ENCODE measurements at regions not wholly inside any gene's neighbourhood (a gene's known extent, or its start where the extent isn't known, plus 50 kb on each side); places are given as distances from the start of the nearest gene placed in this dataset.
"Not testable (repeated sequence)": the region's sequence is repeated elsewhere in the genome, so short reads cannot be mapped to it uniquely, and the experiment has no call there.

- no peaks in the 10 kb centered on the region for H3K27me3 ChIP-seq
- no peak for TF ChIP-seq CTCF (IDR thresholded peaks at IDR 0.05)
- no peak overlapping the region for H3K4me3 ChIP-seq
- H3K36me3 ChIP-seq, result no peaks in the 10 kb centered on the region
- no peak for DNase-seq
- no peak overlapping the region for H3K27ac ChIP-seq
- intact Hi-C loops (cut with DNase I), result no loop called here
- no peaks in the 10 kb centered on the region for H3K4me1 ChIP-seq
- H3K9me3 ChIP-seq, result no peaks in the 10 kb centered on the region
- no peak for ATAC-seq
These were observed 74.5 kb upstream of the SEMA3D start for GRCh38 chr7:85261336-85261735.

- H3K4me3 ChIP-seq; H3K9me3 ChIP-seq; H3K27ac ChIP-seq; H3K36me3 ChIP-seq; intact Hi-C loops (cut with DNase I); ATAC-seq; DNase-seq; H3K27me3 ChIP-seq; H3K4me1 ChIP-seq: not testable (repeated sequence)
These were observed 62.9 kb upstream of the SEMA3D start for GRCh38 chr7:85249787-85250186.

- Histone ChIP-seq H3K27me3 (no peaks in the 10 kb centered on the region), H3K9me3 (no peaks in the 10 kb centered on the region), H3K27ac (no peak overlapping the region), H3K4me3 (no peak overlapping the region), H3K4me1 (no peaks in the 10 kb centered on the region), H3K36me3 (no peaks in the 10 kb centered on the region)
- ATAC-seq (no peak), DNase-seq (no peak)
- intact Hi-C loops (cut with DNase I), result no loop called here
- no peak for TF ChIP-seq CTCF (IDR thresholded peaks at IDR 0.05)
These were observed 52.3 kb upstream of the SEMA3D start for GRCh38 chr7:85239109-85239508.

GRCh38 chr7:85237721-85238120 is 50.9 kb upstream of the SEMA3D start:
- H3K4me1 ChIP-seq, result no peaks in the 10 kb centered on the region
- H3K4me3 ChIP-seq, result no peak overlapping the region
- H3K27me3 ChIP-seq, result no peaks in the 10 kb centered on the region
- H3K27ac ChIP-seq, result no peak overlapping the region
- no peaks in the 10 kb centered on the region for H3K36me3 ChIP-seq
- ATAC-seq, result no peak
- intact Hi-C loops (cut with DNase I), result no loop called here
- H3K9me3 ChIP-seq, result no peaks in the 10 kb centered on the region
- no peak for DNase-seq
- no peak for TF ChIP-seq CTCF (IDR thresholded peaks at IDR 0.05)

All from upper lobe of right lung (tissue), 1 donor.